Germinal center (tissue), 1 donor: ENCODE measurements at regions not wholly inside any gene's neighbourhood (a gene's known extent, or its start where the extent isn't known, plus 50 kb on each side); places are given as distances from the start of the nearest gene placed in this dataset.
"Not testable (repeated sequence)": the region's sequence is repeated elsewhere in the genome, so short reads cannot be mapped to it uniquely, and the experiment has no call there.

ENCODE experiments used
- DNase-seq: peaks from one replicate; pipeline ENCODE4 v3.0.0; 2012; ENCODE audit warnings: mixed read lengths, low spot score

- DNase-seq: no peak
Observed at GRCh38 chr3:159727506-159727905, 261.1 kb upstream of the IL12A start.

DNA sequence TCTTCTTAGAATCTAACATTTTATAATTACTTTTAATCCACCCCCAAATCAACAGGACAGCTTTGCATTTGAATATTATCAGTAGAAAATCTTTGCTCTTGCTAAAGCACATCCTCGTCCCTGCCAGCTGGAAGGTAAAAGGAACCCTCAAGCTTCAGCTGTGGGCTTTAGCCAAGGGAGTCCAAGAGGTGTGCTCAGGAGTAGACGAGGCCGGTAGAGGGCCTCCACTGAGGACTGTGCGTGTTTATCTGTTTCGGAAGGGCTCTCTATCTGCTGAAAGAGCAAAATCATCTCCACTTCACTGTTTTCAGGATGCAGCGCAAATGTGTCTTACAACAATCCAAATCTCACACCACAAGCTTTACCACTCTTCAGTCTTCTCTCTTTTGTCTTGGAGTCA, 257.4 kb upstream of the IL12A start:
- no peak for DNase-seq

DNA sequence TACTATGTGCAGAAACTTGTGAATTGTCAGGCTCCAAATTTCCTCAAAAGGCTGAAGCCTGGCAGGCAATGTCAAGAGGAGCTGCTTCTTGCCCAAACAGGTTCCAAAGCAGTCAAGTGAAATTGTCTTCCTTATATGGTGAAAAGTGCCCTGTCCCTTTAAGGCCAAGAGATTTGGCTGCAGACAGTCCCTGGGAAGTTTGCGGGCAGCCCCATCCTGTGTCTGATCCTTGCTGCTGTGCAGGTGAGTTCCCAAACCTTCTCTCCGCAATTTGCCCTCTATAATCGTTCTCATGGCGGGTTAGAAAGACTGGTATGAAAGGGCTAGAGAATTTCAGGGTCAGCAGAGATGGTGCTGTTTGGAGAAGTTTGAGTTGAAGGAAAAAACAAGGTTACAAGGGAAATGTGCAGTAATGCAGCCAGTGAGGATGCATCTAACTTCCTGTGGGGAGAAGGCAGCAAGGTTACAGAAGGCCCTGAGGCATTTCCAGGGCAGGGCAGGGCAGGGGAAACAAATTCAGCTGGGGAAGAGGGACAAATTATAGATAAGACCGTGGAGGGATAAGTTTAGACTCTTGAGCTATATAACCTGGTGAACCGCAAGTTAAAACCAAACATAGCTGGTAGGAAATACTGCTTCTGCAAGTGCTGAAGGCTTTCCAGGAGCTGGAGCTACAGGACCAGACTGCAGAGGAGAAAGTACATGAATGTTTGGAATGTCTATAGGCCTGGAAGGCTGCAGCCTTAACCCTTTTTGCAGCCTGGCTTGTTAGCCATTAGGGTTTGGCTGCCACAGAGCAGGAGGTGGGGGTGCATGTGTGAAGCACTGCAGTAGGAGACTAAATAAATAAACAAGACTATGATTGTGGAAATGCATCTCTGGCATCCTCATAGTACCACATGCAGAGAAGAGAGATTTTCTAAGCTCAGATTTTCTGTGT, 256.2 kb upstream of the IL12A start:
- no peak for DNase-seq

- no peak for DNase-seq
Observed at GRCh38 chr3:159733194-159733860, 255.3 kb upstream of the IL12A start.

- no peak for DNase-seq
Observed at GRCh38 chr3:159734681-159735080, 254.0 kb upstream of the IL12A start.

- DNase-seq: no peak
Observed at GRCh38 chr3:159739166-159739565, 249.5 kb upstream of the IL12A start.

DNA sequence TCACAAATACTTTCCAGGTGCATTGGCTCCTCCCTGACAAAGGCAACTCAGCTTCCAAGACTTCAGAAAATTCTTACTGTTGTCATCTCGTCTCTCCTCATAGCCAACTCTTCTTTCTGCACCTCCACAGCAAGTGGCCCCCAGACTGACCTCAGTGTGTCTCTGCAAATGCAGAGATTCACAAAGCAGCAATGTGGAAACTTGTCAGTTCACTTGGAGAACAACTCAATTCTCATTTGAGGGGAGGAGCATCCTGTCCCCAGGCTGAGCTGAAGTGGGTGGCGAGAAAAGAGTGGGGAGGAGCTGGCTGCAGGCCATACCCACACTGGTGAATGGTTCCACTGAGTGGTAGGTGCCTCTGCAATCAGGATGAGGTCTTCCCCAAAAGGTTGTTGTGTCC, 248.7 kb upstream of the IL12A start:
- no peak for DNase-seq

- DNase-seq: no peak
Observed at GRCh38 chr3:159741281-159741680, 247.4 kb upstream of the IL12A start.

DNA sequence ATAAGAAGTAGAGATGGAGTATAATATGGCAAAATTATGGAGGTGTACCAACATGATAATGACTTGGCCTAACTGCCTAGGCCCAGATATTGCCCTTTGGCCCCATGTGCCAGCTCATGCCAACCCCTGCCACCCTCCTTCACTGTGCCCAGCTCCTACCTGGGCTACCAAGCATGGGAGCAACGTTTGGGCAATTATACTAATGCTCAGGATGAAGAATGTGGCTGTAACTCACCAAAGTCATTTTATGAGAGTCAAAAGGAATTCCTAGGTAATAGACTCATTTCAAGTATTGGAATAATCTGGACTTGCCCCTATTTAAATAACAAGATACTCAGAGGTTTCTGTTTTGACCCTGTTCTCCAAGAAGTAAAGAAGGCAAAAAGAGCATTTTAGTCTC, 240.2 kb upstream of the IL12A start:
- DNase-seq: no peak

- DNase-seq: no peak
Observed at GRCh38 chr3:159749406-159749805, 239.2 kb upstream of the IL12A start.

DNA sequence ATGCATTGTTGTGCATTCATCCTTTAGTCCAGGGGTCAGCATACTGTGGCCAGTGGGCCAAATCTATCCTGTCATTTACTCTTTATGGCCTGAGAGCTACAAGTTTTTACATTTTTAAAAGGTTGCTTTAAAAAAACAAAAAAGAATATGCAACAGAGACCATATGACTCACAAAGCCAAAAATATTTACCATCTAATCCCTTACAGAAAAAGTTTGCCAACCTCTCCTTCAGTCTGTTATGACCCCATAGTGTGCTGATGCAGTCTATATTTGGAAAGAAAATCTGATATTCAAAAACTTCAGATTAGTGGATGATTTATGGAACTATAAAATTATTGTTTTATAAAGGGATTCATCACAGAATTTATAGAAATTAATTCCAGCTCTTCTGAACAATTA, 237.5 kb upstream of the IL12A start:
- no peak for DNase-seq

DNA sequence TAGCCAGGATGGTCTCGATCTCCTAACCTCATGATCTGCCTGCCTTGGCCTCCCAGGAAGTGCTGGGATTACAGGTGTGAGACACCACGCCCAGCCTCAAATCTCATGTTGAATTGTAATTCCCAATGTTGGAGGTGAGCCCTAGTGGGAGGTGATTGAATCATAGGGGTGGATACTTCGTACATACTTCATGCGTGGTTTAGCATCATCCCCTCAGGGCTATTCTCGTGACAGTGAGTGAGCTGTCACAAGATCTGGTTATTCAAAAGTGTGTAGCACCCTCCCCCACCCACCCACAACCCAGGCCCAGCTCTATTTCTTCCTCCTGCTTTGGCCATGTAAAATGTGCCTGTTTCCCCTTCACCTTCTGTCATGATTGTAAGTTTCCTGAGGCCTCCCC, 236.9 kb upstream of the IL12A start:
- no peak for DNase-seq

- not testable (repeated sequence) for DNase-seq
Observed at GRCh38 chr3:159756279-159757207, 232.1 kb upstream of the IL12A start.

DNA sequence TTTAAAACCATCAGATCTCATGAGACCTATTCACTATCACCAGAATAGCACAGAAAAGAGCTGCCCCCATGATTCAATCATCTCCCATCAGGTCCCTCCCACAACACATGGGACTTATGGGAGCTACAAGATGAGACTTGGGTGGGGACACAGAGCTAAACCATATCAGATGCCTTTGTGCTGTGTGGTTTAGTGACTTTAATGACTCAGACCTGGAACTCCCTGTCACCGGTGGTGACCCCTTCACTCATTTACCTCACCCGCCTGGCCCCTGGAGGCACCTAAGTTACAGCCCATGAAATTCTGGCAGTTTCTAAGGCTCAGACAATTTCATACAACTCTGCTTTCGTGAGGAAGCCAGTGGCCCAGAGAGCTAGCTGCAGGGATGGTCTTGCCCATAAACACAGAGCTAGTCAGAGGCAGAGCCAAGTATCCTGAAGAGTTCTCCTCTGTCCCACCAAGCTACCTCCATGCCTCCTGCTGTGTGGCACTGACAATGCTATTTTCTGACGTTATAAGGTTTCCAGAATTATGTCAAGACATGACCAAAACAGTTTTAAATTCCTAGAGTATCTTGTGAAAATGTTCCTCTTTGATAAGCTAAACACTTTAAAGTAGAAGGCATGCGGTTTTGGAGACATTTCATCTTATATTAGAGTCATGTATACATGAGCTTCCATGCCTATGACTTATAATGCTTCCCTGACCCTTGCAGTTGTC, 231.1 kb upstream of the IL12A start:
- no peak for DNase-seq

DNA sequence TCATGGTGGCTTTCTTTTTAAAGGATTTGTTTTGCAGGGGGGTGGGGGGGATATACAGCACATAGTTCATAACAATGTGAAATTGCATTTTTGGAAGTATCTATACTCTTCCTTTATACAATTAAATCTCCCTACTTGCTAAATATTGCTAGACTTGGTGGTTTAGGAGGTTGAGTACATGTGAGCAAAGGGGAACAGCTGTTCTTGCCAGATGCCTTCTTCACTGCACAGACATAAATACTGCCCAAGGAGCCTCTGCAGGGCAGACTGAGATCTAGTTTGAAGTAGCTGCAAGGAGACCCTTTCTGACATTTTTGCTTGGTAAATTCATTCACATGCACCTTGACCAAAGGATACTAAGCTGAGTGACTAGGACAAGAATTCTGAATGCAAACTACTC, 228.6 kb upstream of the IL12A start:
- no peak for DNase-seq

DNA sequence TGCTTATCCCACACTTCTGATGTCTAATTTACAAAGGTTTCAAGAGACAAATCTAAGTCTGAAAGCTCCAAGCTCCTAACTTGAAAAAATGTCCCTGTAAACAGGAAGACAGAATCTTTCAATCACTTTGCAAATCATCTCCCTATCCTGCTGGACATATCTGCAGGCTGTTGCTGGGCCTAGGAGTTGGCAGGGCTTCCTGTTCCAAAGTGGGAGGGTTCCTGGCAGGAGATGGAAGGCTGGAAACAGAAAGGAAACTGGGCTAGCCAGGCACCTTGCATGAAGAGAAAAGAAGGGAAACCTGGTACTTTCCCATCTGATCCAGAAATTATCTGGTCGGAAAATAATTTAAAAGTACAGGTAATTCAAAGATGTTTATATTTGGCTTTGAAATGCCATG, 227.3 kb upstream of the IL12A start:
- DNase-seq: no peak

DNA sequence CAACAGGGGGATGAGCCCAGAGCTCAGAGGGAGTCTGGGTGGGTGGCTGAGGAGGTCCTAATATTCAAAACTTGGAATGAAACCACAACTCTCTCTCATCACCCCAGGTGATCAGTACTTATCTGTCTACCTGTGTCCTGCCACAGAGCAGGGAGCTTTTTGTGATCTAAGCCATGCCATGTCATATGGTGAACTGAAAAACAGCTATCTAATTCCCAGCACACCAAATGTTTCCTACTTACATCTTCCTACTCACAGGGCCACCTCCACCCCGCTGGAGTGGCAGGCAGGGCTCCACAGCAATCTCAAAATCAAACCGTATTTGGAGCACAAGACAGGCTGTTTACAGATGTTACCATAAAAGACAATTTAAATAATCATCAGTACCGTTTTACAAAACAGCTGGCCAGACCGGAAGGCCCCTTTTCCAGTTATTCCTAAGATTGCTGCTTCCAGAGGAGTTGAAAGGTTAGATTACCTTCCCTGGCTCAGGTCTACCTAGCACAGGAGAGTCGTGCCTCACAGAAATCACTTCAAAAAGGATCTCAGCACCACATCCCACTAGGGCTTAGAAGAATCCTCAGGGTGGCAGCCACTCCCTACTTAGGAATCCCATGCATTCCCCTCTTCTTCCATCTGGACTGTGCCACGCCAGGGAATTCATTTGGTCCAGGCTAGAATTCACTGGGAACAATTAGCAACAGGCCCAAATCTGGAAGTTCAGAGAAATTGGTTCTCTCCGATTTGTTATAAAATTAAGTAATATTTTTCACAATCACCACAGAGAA, 226.6 kb upstream of the IL12A start:
- no peak for DNase-seq

- peak; percentile 48 for DNase-seq
Observed at GRCh38 chr3:159763011-159763601, 225.5 kb upstream of the IL12A start.

DNA sequence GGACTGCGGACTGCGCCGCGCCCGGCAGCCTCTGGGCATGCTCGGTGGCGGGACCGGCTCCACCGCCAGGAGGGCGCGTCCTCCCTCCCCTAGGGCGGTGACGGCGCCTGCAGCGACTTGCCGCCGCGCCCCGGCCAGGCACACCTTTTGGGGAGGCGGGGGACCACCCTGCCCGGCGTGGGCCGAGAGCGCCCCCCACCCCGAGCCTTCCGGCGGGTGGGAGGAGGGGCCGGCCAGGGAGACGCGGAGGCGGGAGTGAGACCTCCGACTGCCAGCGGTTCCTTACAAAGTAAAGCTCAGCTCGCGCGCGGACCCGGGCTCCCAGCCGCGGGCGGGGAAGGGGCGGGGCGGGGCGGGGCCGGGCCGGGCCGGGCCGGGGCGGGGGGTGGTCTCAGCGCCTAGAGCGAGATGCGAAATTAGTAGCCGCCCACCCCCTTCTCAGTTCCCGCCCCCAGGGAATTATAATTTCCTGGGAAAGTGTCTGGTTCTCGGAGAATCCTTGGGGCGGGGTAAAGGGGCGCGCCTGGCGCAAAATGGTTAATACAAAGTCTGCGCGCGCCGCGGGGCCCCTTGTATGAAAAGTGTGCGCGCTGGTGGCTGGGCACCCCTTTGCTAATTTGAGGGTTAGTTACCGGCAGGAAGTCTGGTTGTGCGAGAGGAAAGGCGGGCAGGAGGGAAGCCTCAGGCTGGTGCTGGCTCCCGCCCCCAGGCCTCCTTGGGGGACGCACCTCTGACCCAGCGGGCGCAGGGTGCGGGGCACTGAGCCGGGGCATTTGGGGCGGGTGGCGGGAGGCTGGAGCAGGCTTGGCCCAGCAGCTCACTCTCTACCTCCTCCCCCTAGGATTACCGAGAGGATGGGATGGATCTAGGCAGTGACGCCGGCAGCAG, 224.8 kb upstream of the IL12A start:
- peak; percentile 75 for DNase-seq
